ENCODE measurements at regions not wholly inside any gene's neighbourhood (a gene's known extent, or its start where the extent isn't known, plus 50 kb on each side); places are given as distances from the start of the nearest gene placed in this dataset.

DNA sequence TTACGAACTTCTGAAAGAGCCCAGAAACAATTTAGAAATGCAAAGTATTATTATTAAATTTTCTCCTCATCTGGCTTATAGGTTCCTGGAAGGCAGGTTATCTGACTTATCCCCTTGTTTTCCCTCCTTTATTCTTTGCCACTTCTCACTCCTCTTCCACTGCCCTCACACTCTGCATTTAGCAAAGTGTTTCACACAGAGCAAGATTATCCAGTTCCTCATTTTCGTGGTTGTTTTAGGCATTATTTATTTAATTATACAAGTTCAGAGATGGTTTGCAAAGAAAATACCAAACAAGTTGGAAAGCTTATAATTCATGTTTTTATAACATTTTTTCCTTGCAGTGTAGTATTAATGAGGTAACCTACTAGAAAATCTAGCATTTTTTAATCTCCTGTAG lies 544.9 kb downstream of the NSUN3 start:
- no peak for DNase-seq

GRCh38 chr3:94609908-94610307 lies 547.0 kb downstream of the NSUN3 start:
- DNase-seq: no peak

DNA sequence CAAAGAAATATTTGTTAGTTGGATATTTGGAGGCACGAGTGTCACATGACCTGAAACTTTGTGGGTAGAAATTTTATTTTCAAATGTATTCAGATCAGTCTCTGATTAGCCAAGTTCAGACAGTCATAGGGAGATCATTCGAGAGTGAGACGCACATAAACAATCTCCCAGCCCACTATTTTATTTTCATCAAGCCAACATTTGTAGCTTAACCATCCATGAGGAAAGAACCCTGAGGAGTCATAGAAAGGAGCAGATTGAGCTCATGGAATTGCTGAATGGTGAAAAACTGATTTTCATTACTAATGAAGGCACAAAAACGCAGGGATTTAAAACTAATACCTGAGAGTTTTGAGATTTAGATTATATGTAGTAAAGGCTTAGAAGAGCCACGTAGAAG lies 548.7 kb downstream of the NSUN3 start:
- no peak for DNase-seq

DNA sequence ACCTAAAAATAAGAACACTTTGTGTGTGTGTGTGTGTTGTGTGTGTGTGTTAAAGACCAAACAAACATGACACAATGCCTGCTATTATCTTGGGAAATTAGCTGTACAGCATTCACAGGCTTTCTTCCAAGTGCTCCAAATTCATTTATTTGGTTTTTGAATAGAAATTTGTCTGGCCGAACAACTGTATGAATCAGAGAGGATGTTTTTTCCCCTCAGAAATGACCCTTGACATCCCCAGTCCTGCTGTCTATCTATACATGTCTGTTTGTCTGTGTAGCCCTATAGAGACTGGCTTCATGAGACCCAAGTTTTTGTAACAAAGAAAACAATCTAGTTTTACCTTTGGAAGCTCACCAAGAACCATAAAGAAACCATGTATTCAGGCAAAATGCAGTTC lies 549.8 kb downstream of the NSUN3 start:
- no peak for DNase-seq

DNA sequence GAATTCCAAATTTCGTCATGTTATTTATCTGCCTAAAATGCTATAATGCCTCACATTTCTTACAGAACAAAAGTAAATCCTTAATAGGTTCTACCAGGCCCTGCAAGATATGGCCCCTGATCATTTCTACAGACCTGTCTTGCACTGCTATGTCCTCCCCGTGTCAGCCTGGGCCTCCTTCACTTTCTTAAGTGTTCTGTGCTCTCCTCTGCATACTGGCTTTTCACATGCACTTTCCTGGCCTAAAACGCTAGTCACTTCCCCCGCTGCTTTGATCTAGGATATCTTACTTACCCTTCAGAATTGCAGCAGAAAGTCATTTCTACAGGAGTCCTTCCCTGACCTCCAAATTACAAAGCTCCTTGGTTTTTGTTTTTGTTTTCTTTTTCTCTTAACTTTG lies 551.3 kb downstream of the NSUN3 start:
- no peak for DNase-seq

DNA sequence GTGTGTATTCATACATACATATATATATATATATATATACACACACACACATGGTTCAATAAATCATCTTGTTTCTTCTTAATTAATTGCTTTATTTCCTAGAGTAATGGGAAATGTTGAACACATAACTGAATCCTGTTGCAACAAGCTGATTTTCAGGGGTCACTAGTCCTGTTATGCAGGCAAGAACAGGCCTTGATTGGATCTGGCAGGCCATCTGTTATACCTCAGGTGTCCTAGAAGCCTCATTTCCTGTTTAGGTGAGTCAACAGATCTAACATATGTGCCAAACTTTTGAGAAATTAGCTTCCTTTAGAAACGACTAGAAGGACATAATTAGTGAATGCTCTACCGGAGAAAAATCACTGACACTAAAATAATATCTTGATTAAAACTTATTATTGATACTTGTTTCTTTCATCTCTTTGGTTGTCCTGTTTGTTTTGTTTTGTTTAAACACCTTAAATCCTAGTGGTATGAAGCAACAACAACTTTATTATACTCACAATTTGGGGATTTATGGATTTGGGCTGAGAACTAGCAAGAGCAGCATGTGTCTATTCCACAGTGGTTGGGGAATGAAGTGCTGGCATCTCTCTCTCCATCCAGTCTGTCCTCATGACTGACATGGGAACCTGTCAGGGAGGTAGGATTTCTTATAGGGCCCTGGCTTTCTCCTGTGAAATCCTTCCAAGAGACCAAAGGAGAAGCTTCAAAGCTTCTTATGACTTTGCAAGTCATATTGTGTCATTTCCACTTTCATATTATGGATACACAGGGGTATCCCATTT lies 552.6 kb downstream of the NSUN3 start:
- DNase-seq: no peak

GRCh38 chr3:94616833-94617232 lies 554.0 kb downstream of the NSUN3 start:
- no peak for DNase-seq

- DNase-seq: no peak
Measured at GRCh38 chr3:94617312-94617711, 554.5 kb downstream of the NSUN3 start.

DNA sequence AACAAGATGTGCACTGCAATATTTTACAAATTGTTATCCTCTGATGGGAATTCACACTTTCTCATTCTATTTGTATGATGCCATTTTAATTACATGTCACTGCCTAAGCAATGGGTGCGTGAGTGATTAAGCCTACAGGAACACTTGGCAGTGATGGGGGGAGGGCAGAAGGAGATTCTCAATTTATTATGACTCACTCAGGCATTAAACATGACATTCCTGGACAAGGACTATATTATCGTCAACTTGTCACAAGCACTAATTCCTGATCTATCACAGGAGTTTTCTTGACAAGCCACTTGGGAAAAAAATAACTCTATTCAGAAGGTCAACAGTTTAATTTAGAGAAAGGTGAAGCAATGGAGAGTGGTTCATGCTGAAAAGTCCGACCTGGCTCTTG lies 556.8 kb downstream of the NSUN3 start:
- DNase-seq: no peak

- no peak for DNase-seq
Measured at GRCh38 chr3:94626573-94626972, 563.7 kb downstream of the NSUN3 start.

DNA sequence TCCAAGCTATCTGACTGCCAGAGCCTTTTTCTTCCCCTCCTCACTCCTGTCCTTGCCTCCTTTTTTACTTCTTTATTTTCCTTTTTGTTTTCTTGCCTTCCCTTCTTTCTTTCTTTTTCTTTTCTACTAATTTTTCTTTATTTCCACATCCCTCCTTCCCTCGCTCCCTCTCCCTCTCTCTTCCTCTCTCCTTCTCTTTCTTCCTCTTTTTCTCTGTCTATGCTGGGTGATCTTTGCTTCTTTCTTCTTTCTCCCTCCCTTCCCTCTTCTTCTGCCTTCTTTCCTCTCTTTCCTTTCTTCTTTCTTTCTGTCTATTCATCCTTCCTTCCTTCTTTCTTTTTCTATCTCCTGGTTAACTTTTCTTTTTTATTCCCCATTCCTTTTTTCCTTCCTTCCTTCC lies 564.8 kb downstream of the NSUN3 start:
- no peak for DNase-seq

DNA sequence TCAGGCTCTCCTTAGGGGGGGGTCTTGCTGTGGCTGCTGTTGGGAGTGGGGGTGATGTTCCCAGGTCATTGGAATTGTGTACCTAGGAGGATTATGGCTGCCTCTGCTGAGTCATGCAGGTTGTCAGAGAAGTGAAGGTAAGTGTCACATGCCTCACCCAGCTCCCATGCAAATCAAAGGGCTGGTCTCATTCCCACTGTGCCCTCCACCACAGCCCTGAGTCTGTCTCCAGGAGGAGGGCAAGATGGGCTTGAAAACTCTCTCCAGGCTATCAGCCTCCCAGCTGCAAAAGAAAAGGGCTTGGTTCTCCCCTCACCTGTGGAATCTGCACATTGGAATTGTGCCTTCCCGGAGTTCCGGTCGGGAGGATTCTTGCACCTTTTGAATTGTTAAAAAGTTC lies 580.5 kb downstream of the NSUN3 start:
- DNase-seq: no peak

- DNase-seq: no peak
Measured at GRCh38 chr3:94645790-94646189, 582.9 kb downstream of the NSUN3 start.

- no peak for DNase-seq
Measured at GRCh38 chr3:94647131-94647530, 584.3 kb downstream of the NSUN3 start.

DNA sequence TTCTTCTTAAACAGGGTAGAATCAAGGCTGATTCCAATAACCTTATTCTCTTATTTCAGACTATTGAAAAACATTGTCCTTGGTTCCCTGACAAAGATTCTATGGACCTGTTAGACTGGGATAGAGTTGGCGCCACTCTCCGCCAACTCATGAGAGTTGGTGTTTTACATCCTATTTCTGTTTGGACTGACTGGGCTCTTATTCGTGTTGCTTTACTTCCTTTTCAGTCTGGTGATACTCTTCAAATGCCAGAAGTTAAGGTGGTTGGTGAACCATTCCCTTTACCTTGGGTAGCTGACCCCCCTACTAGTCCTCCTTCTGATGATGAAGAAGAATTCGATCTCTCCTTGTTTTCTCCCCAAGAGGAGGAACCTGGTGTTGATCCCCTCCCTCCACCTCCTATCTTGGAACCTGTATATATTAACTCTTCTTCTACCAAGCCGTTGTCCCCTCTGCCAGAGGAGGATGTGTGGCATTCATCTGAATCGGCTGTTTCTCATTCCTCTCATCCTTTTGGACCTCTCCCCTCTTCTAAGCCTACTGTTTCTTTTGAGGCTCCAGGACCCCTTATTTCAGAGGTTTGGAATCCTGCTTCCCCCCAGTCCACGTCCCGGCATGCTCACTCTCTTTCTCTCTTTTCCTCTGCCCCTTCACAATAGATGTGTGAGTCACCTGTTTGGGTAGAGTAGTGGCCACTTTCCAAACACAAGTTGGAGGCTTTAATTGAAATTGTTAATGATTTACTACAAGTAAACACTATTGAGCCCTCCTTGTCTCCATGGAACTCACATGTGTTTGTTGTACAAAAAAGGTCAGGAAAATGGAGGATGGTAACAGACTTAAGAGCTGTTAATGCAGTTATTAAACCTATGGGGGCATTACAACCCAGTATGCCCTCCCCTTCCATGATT lies 585.7 kb downstream of the NSUN3 start:
- peak; percentile 34 for DNase-seq

- DNase-seq: no peak
Measured at GRCh38 chr3:94654096-94654495, 591.2 kb downstream of the NSUN3 start.

DNA sequence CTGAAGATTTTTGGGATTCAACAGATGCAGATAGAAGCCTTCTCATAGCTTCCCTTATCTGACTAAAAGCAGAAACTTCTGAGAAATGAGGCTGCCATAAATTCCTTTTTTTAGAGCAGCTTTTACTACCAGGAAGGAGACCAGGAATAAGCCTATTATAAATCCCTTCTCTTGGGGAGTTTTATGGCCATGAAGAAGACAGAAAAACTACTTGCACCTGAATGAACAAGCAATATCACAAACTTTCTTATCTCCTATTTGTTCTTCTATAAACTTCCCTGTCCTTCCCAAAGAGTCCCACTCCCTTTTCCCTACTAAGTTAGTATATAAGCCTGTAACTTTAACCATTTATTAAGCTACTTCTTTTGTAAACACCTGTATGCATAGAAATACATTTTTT lies 603.1 kb downstream of the NSUN3 start:
- DNase-seq: no peak

DNA sequence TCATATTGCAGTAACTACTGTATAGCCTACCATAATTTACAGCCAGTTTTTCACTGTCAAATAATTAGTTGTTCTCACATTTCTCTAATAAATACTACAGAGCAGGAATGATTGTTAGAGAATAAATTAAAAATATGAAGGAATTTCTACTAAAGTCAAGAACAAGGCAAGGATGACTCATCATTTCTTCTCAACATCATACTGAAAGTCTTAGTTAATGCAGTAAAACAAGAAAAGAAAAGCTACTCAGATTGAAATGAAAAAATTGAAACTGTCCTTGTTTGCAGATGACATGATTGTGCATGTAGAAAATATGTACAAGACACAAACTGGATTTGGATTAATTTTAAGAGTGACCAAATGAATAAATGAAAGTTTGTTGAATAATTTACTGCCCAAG lies 608.2 kb downstream of the NSUN3 start:
- no peak for DNase-seq

GRCh38 chr3:94673876-94674275 lies 611.0 kb downstream of the NSUN3 start:
- DNase-seq: no peak

GRCh38 chr3:94686208-94686607 lies 623.3 kb downstream of the NSUN3 start:
- DNase-seq: no peak

- no peak for DNase-seq
Measured at GRCh38 chr3:94693997-94694640, 631.3 kb downstream of the NSUN3 start.

DNA sequence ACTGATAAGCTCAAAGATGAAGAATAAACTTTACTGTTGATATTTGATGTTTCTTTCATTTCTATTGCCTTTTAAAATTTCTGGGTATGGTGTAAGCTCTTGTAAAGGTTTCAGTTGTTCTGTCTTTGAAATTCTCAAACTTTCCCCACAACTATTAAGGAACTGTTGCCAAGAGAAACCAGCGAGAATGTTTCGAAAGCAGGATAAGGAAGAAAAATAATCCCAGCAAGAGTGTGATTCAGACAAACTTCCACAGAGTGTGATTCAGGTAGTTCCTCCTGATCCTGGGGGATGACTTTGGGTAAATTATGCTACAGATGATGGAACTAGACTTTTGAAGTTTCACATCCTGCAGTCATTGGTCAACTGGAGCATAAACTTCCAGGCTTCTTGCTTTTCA lies 632.0 kb downstream of the NSUN3 start:
- DNase-seq: no peak

GRCh38 chr3:94704467-94704866 lies 641.6 kb downstream of the NSUN3 start:
- DNase-seq: no peak
